Neural cell (in vitro differentiated cells): ENCODE measurements at regions not wholly inside any gene's neighbourhood (a gene's known extent, or its start where the extent isn't known, plus 50 kb on each side); places are given as distances from the start of the nearest gene placed in this dataset.
A peak's percentile ranks its signal among the peaks of the same experiment; 100 is the strongest.

Source experiments
- H2AFZ ChIP-seq: fragments of 200-600, 300-800 bp; sonication (generic), shearing (Covaris generic); 2 replicates; pipeline ENCODE4 v1.6.0; 2014; ENCODE audit warnings: low read depth, mild to moderate bottlenecking, antibody characterized with exemption, low read length, moderate library complexity
- H3F3A ChIP-seq: fragments of 200-600 bp; shearing (Covaris generic); 2 replicates; pipeline ENCODE4 v1.6.1; 2016; ENCODE audit warnings: mild to moderate bottlenecking, moderate library complexity, mixed read lengths, antibody characterized with exemption, low read length; ENCODE audit not compliant: insufficient read depth, poor library complexity, severe bottlenecking
- H3K27ac ChIP-seq: fragments of 200-600, 300-800 bp; sonication (generic), shearing (Covaris generic); 2 replicates; pipeline ENCODE4 v1.5.1; 2014; ENCODE audit warnings: mild to moderate bottlenecking, low read length, moderate library complexity
- H3K27me3 ChIP-seq: fragments of 300-800, 200-600 bp; sonication (generic), shearing (Covaris generic); 2 replicates; pipeline ENCODE4 v1.6.0; 2014; ENCODE audit warnings: mild to moderate bottlenecking, low read depth, low read length, moderate library complexity; ENCODE audit not compliant: insufficient read depth
- H3K36me3 ChIP-seq: fragments of 300-800, 200-600 bp; sonication (generic), shearing (Covaris generic); 2 replicates; pipeline ENCODE4 v1.5.1; 2014; ENCODE audit warnings: mild to moderate bottlenecking, antibody characterized with exemption, low read length, moderate library complexity; ENCODE audit not compliant: insufficient read depth
- H3K4me2 ChIP-seq: fragments of 300-800, 200-600 bp; sonication (generic), shearing (Covaris generic); 2 replicates; pipeline ENCODE4 v1.6.0; 2014; ENCODE audit warnings: mild to moderate bottlenecking, low read length
- H3K4me3 ChIP-seq: fragments of 300-800, 200-600 bp; sonication (generic), shearing (Covaris generic); 2 replicates; pipeline ENCODE4 v1.5.1; 2014; ENCODE audit warnings: mild to moderate bottlenecking, low read length, moderate library complexity
- H3K79me2 ChIP-seq: fragments of 200-600 bp; shearing (Covaris generic); replicated peaks from 2 replicates; pipeline ENCODE4 v1.6.0; 2014; ENCODE audit warnings: mild to moderate bottlenecking, low read length, moderate library complexity; ENCODE audit not compliant: insufficient read depth
- H3K9ac ChIP-seq: fragments of 300-800, 200-600 bp; sonication (generic), shearing (Covaris generic); 2 replicates; pipeline ENCODE4 v1.6.1; 2016; ENCODE audit warnings: mild to moderate bottlenecking, low read length, mixed read lengths
- H3K9me2 ChIP-seq: fragments of 200-600 bp; shearing (Covaris generic); 2 replicates; pipeline ENCODE4 v1.6.1; 2016; ENCODE audit warnings: mild to moderate bottlenecking, low read length, mixed read lengths; ENCODE audit not compliant: insufficient read depth
- H3K9me3 ChIP-seq: fragments of 200-600, 300-800 bp; sonication (generic), shearing (Covaris generic); 2 replicates; pipeline ENCODE4 v1.6.1; 2016; ENCODE audit warnings: mild to moderate bottlenecking, mixed run types, low read length, moderate library complexity, mixed read lengths
- H4K20me1 ChIP-seq: fragments of 200-600 bp; shearing (Covaris generic); 2 replicates; pipeline ENCODE4 v1.6.1; 2016; ENCODE audit warnings: mild to moderate bottlenecking, mixed run types; ENCODE audit not compliant: insufficient read depth
- EP300 ChIP-seq: fragments of 450-650 bp; conservative IDR thresholded peaks from 2 replicates; pipeline ENCODE4 v1.6.1; 2014; ENCODE audit warnings: antibody characterized with exemption, mild to moderate bottlenecking, moderate library complexity; ENCODE audit not compliant: poor library complexity, severe bottlenecking
- EZH2 ChIP-seq: fragments of 200-600, 300-800 bp; shearing (Covaris generic), sonication (generic); IDR thresholded peaks from 2 replicates; pipeline ENCODE4 v1.6.1; 2014; ENCODE audit warnings: antibody characterized with exemption, low read length, borderline replicate concordance, mild to moderate bottlenecking; ENCODE audit not compliant: insufficient read depth, poor library complexity, severe bottlenecking
- MXI1 ChIP-seq: fragments of 450-650 bp; conservative IDR thresholded peaks from 2 replicates; pipeline ENCODE4 v1.6.1; 2014; ENCODE audit warnings: antibody characterized with exemption, mild to moderate bottlenecking; ENCODE audit not compliant: poor library complexity, severe bottlenecking
- POLR2AphosphoS5 ChIP-seq: IDR thresholded peaks from 2 replicates; pipeline ENCODE4 v1.6.1; 2012
- RAD21 ChIP-seq: fragments of 450-650 bp; conservative IDR thresholded peaks from 2 replicates; pipeline ENCODE4 v1.6.1; 2014; ENCODE audit warnings: antibody characterized with exemption, mild to moderate bottlenecking, moderate library complexity
- SMC3 ChIP-seq: fragments of 450-650 bp; conservative IDR thresholded peaks from 2 replicates; pipeline ENCODE4 v1.6.1; 2014; ENCODE audit warnings: antibody characterized with exemption, mild to moderate bottlenecking, moderate library complexity; ENCODE audit not compliant: poor library complexity
- TAF1 ChIP-seq: IDR thresholded peaks from 2 replicates; pipeline ENCODE4 v1.6.1; 2012; ENCODE audit warnings: low read depth
- TF ChIP-seq, protein P1 (sequence below): fragments of 450-650 bp; IDR thresholded peaks from 2 replicates; pipeline ENCODE4 v1.5.1; 2014; ENCODE audit warnings: antibody characterized with exemption, mild to moderate bottlenecking, moderate library complexity; ENCODE audit not compliant: poor library complexity, severe bottlenecking
- TF ChIP-seq, protein P2 (sequence below): IDR thresholded peaks from 2 replicates; pipeline ENCODE4 v1.6.1; 2012; ENCODE audit warnings: borderline replicate concordance

DNA sequence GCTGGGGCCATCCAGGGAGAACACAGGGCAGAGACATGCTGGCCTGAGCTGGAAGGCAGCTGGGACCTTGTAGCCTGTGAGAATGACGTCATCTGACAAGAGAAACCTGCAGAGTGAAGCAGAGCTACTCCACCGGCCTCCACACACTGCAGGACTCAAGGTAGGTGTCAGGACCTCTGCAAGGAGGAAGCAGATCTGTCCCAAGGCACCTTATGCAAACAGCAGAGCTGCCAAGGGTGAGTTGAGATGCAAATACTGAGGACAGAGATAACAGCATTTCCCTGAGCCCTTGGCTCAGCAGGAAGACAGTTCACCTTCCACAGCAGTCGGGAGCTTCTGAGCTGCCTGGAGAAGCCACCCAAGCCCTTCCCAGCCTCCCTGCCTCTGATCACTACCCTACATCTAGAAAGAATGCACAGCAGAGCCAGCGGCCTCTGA is 51.9 kb upstream of the IGSF9B start:
- Histone ChIP-seq H3K9ac (no peak overlapping the region), H3K9me3 (no peaks in the 10 kb centered on the region), H3K27me3 (no peaks in the 10 kb centered on the region), H3K36me3 (no peaks in the 10 kb centered on the region), H3K4me2 (no peak overlapping the region), H3K27ac (no peak overlapping the region), H3K9me2 (no peaks in the 10 kb centered on the region), H2AFZ (no peak overlapping the region), H3K4me3 (no peak overlapping the region), H3F3A (no peaks in the 10 kb centered on the region), H4K20me1 (no peaks in the 10 kb centered on the region), H3K79me2 (no peaks in the 10 kb centered on the region)
- TF ChIP-seq MXI1, result no peak

DNA sequence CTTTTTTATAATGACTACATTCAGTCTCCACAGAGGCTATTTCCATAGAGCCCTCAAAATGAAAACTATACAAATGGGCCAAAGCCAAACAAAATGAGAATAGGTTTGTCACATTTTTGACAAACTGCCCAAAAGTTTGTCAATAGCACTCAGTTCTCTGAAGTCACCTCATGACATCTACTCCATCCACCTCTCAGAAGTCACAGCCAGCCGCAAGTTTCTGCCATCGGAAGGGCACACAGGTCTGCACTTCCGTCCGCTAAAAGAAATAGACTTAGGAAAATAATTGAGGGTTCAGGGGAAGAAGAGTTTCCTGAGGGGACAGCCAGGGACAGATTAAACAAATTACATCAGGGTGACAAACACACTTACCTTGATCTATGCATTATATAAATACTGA is 55.4 kb upstream of the JAM3 start:
- Histone ChIP-seq H3K79me2 (no peaks in the 10 kb centered on the region), H3K4me3 (no peak overlapping the region), H4K20me1 (no peaks in the 10 kb centered on the region), H3K9ac (no peak overlapping the region), H3K4me2 (no peak overlapping the region), H3K27me3 (no peaks in the 10 kb centered on the region), H3K27ac (no peak overlapping the region), H3F3A (no peaks in the 10 kb centered on the region), H3K9me3 (no peaks in the 10 kb centered on the region), H3K9me2 (no peaks in the 10 kb centered on the region), H3K36me3 (no peaks in the 10 kb centered on the region), H2AFZ (no peak overlapping the region)
- TF ChIP-seq POLR2AphosphoS5 (no peak), TAF1 (no peak), MXI1 (no peak), EZH2 (no peak), RAD21 (no peak), EP300 (no peak), SMC3 (no peak)
- TF ChIP-seq, protein P1, sequence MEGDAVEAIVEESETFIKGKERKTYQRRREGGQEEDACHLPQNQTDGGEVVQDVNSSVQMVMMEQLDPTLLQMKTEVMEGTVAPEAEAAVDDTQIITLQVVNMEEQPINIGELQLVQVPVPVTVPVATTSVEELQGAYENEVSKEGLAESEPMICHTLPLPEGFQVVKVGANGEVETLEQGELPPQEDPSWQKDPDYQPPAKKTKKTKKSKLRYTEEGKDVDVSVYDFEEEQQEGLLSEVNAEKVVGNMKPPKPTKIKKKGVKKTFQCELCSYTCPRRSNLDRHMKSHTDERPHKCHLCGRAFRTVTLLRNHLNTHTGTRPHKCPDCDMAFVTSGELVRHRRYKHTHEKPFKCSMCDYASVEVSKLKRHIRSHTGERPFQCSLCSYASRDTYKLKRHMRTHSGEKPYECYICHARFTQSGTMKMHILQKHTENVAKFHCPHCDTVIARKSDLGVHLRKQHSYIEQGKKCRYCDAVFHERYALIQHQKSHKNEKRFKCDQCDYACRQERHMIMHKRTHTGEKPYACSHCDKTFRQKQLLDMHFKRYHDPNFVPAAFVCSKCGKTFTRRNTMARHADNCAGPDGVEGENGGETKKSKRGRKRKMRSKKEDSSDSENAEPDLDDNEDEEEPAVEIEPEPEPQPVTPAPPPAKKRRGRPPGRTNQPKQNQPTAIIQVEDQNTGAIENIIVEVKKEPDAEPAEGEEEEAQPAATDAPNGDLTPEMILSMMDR, result no peak
- TF ChIP-seq, protein P2, sequence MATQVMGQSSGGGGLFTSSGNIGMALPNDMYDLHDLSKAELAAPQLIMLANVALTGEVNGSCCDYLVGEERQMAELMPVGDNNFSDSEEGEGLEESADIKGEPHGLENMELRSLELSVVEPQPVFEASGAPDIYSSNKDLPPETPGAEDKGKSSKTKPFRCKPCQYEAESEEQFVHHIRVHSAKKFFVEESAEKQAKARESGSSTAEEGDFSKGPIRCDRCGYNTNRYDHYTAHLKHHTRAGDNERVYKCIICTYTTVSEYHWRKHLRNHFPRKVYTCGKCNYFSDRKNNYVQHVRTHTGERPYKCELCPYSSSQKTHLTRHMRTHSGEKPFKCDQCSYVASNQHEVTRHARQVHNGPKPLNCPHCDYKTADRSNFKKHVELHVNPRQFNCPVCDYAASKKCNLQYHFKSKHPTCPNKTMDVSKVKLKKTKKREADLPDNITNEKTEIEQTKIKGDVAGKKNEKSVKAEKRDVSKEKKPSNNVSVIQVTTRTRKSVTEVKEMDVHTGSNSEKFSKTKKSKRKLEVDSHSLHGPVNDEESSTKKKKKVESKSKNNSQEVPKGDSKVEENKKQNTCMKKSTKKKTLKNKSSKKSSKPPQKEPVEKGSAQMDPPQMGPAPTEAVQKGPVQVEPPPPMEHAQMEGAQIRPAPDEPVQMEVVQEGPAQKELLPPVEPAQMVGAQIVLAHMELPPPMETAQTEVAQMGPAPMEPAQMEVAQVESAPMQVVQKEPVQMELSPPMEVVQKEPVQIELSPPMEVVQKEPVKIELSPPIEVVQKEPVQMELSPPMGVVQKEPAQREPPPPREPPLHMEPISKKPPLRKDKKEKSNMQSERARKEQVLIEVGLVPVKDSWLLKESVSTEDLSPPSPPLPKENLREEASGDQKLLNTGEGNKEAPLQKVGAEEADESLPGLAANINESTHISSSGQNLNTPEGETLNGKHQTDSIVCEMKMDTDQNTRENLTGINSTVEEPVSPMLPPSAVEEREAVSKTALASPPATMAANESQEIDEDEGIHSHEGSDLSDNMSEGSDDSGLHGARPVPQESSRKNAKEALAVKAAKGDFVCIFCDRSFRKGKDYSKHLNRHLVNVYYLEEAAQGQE, result no peak

DNA sequence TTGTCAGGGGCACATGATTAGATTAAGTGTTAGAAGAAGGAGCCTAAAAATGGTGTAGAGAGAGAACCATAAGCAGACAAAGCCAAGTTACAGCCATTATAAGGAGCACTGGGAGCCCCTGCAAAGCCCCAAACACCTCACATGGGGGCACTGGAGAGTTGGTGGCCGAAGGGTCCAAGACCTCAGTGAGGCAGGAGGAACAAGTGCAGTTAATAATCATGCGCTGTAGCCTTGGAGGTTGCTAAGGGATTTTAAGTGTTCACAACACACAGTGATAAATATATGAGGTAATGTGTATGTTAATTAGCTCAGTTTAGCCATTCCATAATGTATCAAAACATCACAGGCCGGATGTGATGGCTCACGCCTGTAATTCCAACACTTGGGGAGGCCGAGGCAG is 54.4 kb upstream of the JAM3 start:
- TF ChIP-seq, protein P1, result peak; percentile 21
- TF ChIP-seq RAD21, result no peak
- Histone ChIP-seq H3K9me3 (no peaks in the 10 kb centered on the region), H3K9ac (no peak overlapping the region), H3K4me2 (no peak overlapping the region), H3F3A (no peaks in the 10 kb centered on the region), H3K27me3 (no peaks in the 10 kb centered on the region), H3K4me3 (no peak overlapping the region), H2AFZ (no peak overlapping the region), H4K20me1 (no peaks in the 10 kb centered on the region), H3K36me3 (no peaks in the 10 kb centered on the region), H3K9me2 (no peaks in the 10 kb centered on the region), H3K27ac (no peak overlapping the region), H3K79me2 (no peaks in the 10 kb centered on the region)
